Stimulated activated effector memory CD8-positive, alpha-beta T cell treated with anti-CD3 and anti-CD28 coated beads, Interleukin-12 subunit alpha, Interleukin-12 subunit beta, amount 100 ng/mL, for 72 hours (primary cell): ENCODE measurements at regions not wholly inside any gene's neighbourhood (a gene's known extent, or its start where the extent isn't known, plus 50 kb on each side); places are given as distances from the start of the nearest gene placed in this dataset.

Experiments
- ATAC-seq: fragments of 150-1000 bp; cut with Tn5 transposase; 2 replicates; pipeline ENCODE4 v1.10.0; 2021
- DNase-seq, 2 donors: peaks; one replicate each; pipeline ENCODE4 v3.0.0; 2021 to 2022; ENCODE audit warnings: low spot score in 2 of 2
- H3K27ac Mint-ChIP-seq: one replicate; pipeline ENCODE4 v1.8.0; 2022; ENCODE audit warnings: mild to moderate bottlenecking, mixed read lengths
- H3K36me3 Mint-ChIP-seq: one replicate; pipeline ENCODE4 v1.8.0; 2022; ENCODE audit warnings: mild to moderate bottlenecking, mixed read lengths
- H3K4me1 Mint-ChIP-seq: one replicate; pipeline ENCODE4 v1.8.0; 2022; ENCODE audit warnings: mixed read lengths
- H3K4me3 Mint-ChIP-seq: one replicate; pipeline ENCODE4 v1.8.0; 2022; ENCODE audit warnings: mild to moderate bottlenecking, mixed read lengths
- H3K9me3 Mint-ChIP-seq: one replicate; pipeline ENCODE4 v1.8.0; 2022; ENCODE audit warnings: mixed read lengths

DNA sequence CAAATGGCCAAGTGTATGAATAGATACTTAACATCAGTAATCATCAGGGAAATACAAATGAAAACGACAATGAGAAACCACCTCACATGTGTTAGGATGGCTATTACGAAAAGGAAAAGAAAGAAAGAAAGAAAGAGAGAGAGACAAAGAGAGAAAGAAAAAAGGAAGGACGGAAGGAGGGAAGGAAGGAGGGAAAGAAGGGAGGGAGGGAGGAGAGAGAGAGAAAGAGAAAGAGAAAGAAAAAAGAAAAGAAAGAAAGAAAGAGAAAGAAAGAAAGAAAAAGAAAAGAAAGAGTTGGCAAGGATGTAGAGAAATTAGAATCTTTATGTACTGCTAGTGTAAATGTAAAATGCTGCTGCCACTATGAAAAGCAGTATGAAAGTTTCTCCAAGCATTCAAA is 90.7 kb upstream of the DPT start:
- Mint-ChIP-seq H3K27ac (no peak overlapping the region), H3K4me3 (no peak overlapping the region), H3K9me3 (no peaks in the 10 kb centered on the region), H3K36me3 (no peaks in the 10 kb centered on the region), H3K4me1 (peaks cover 27% of the 10 kb centered on the region)
- ATAC-seq, result no peak
- no peak for DNase-seq

DNA sequence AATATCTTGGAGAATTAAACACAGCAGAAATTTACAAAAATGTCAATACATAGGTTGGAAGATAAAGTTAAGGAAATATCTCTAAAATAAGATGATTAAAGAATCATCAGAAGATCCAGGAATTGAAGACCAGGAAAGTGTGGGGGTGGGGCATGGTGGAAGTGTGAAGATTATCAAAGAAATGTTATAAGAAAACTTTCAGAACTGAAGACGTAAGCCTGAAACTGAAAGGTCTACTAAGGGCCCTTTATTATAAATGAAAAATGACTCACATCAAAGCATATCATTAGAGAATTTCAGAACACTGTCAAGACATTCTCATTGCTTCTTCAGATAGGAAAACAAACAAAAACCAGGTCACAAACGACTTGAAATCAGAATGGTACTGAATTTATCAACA is 92.4 kb upstream of the DPT start:
- ATAC-seq (peak; percentile 49), DNase-seq (no peak)
- no peaks in the 10 kb centered on the region for H3K36me3 Mint-ChIP-seq
- no peak overlapping the region for H3K4me3 Mint-ChIP-seq
- H3K27ac Mint-ChIP-seq, result no peak overlapping the region
- no peaks in the 10 kb centered on the region for H3K9me3 Mint-ChIP-seq
- H3K4me1 Mint-ChIP-seq, result peaks cover 30% of the 10 kb centered on the region

- Mint-ChIP-seq H3K27ac (no peak overlapping the region), H3K9me3 (no peaks in the 10 kb centered on the region), H3K36me3 (no peaks in the 10 kb centered on the region), H3K4me3 (no peak overlapping the region), H3K4me1 (peaks cover 30% of the 10 kb centered on the region)
- DNase-seq, result no peak
- no peak for ATAC-seq
Observed at GRCh38 chr1:168822911-168823310, 93.9 kb upstream of the DPT start.

- no peaks in the 10 kb centered on the region for H3K36me3 Mint-ChIP-seq
- H3K4me1 Mint-ChIP-seq, result peaks cover 30% of the 10 kb centered on the region
- DNase-seq, result no peak
- ATAC-seq, result no peak
- H3K27ac Mint-ChIP-seq, result no peak overlapping the region
- no peaks in the 10 kb centered on the region for H3K9me3 Mint-ChIP-seq
- no peak overlapping the region for H3K4me3 Mint-ChIP-seq
Observed at GRCh38 chr1:168823988-168824387, 95.0 kb upstream of the DPT start.

GRCh38 chr1:168824418-168825065 is 95.5 kb upstream of the DPT start:
- DNase-seq, result peak in 1 of 2 donors; percentile 4
- H3K4me1 Mint-ChIP-seq, result peaks cover 30% of the 10 kb centered on the region
- H3K4me3 Mint-ChIP-seq, result no peak overlapping the region
- H3K27ac Mint-ChIP-seq, result no peak overlapping the region
- no peaks in the 10 kb centered on the region for H3K36me3 Mint-ChIP-seq
- peak; percentile 98 for ATAC-seq
- no peaks in the 10 kb centered on the region for H3K9me3 Mint-ChIP-seq

DNA sequence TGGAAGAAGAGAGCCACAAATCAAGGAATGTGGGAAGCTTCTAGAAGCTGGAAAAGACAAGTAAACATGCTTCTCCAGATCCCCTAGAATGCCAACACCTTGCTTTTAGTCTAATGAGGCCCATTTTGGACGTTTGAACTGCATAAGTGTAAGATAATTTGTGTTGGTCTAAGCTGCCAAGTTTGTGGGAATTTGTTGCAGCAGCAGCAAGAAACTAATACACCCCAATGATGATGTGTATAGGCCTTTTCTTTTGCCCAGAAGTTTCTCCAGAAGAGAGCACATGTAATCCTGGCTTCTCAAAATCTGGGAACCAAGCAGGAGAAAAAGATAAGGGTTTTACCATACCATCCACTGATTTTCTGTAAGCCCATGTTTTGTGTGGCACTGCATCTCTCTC is 96.1 kb upstream of the DPT start:
- no peak for DNase-seq
- no peaks in the 10 kb centered on the region for H3K9me3 Mint-ChIP-seq
- H3K4me1 Mint-ChIP-seq, result peaks cover 30% of the 10 kb centered on the region
- H3K4me3 Mint-ChIP-seq, result no peak overlapping the region
- no peak for ATAC-seq
- H3K36me3 Mint-ChIP-seq, result no peaks in the 10 kb centered on the region
- no peak overlapping the region for H3K27ac Mint-ChIP-seq

GRCh38 chr1:168825820-168826219 is 96.8 kb upstream of the DPT start:
- Mint-ChIP-seq H3K9me3 (no peaks in the 10 kb centered on the region), H3K36me3 (no peaks in the 10 kb centered on the region), H3K27ac (no peak overlapping the region), H3K4me1 (peaks cover 29% of the 10 kb centered on the region), H3K4me3 (no peak overlapping the region)
- no peak for ATAC-seq
- no peak for DNase-seq

- Mint-ChIP-seq H3K4me1 (peaks cover 24% of the 10 kb centered on the region), H3K27ac (no peak overlapping the region), H3K9me3 (no peaks in the 10 kb centered on the region), H3K4me3 (no peak overlapping the region), H3K36me3 (no peaks in the 10 kb centered on the region)
- DNase-seq (no peak), ATAC-seq (no peak)
Observed at GRCh38 chr1:168826269-168826668, 97.3 kb upstream of the DPT start.

GRCh38 chr1:168827557-168827956 is 98.6 kb upstream of the DPT start:
- Mint-ChIP-seq H3K4me1 (peaks cover 22% of the 10 kb centered on the region), H3K9me3 (no peaks in the 10 kb centered on the region), H3K36me3 (no peaks in the 10 kb centered on the region), H3K27ac (no peak overlapping the region), H3K4me3 (no peak overlapping the region)
- DNase-seq, result no peak
- ATAC-seq, result no peak

DNA sequence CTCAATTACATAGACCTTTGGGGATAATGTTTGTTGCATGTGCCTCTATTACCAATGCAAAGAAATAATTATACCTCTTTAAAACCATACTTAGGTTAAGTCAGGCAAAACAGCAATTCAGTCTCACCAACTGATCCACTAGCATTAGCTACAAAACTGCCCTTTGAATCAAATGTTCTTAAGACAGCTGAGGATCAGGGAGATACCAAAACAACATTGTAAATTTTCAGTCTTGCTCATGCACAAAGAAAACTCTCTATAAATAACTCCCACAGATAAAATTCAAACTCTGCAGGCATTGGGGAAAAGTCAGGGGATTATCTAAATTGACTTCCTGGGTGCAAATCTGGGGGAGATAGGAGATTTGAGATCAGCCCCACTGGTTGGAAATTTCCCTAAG is 100.9 kb upstream of the DPT start:
- H3K4me1 Mint-ChIP-seq, result peaks cover 20% of the 10 kb centered on the region
- ATAC-seq (no peak), DNase-seq (no peak)
- H3K4me3 Mint-ChIP-seq, result no peak overlapping the region
- no peaks in the 10 kb centered on the region for H3K36me3 Mint-ChIP-seq
- no peak overlapping the region for H3K27ac Mint-ChIP-seq
- no peaks in the 10 kb centered on the region for H3K9me3 Mint-ChIP-seq

DNA sequence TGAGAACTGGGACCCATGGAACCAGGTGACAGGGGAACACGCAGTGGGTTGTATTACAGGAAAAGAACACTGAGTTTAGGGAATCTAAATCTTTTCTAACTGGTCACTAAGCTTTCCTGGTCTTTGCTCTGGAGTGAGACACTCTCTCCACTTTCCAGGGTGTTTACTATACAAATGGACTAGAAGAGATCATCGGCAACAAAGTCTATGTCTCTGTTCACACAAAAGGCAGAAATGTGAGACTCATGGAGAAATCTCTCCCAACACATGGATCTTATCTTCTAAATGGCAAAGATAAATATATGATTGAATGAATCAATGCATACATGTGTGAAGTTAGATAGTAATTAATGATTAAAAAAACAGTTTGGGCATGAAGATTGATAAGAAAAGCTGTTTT is 101.6 kb upstream of the DPT start:
- no peak overlapping the region for H3K27ac Mint-ChIP-seq
- H3K36me3 Mint-ChIP-seq, result no peaks in the 10 kb centered on the region
- ATAC-seq (no peak), DNase-seq (no peak)
- H3K4me3 Mint-ChIP-seq, result no peak overlapping the region
- no peaks in the 10 kb centered on the region for H3K9me3 Mint-ChIP-seq
- H3K4me1 Mint-ChIP-seq, result peaks cover 19% of the 10 kb centered on the region

DNA sequence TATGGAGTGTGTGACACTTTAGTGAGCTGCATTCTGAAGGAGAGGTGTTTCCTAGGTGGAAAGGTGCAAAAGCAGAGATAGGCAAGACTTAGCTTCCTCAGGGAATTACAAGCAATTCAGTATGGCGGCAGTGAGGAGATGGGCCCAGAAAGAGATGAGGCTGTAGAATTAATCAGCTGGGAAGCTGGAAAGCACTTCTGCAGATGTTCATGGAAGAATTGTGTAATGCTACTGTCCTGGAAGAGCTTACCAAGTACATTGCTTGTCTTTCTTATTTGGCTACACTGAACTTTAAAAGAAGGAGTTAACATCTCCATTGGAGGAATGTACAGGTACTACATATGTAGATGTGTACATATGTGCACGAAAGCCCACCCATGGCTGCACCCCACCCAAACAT is 103.7 kb upstream of the DPT start:
- DNase-seq, result no peak
- Mint-ChIP-seq H3K36me3 (no peaks in the 10 kb centered on the region), H3K27ac (no peak overlapping the region), H3K9me3 (no peaks in the 10 kb centered on the region), H3K4me3 (no peak overlapping the region), H3K4me1 (peaks cover 19% of the 10 kb centered on the region)
- no peak for ATAC-seq

DNA sequence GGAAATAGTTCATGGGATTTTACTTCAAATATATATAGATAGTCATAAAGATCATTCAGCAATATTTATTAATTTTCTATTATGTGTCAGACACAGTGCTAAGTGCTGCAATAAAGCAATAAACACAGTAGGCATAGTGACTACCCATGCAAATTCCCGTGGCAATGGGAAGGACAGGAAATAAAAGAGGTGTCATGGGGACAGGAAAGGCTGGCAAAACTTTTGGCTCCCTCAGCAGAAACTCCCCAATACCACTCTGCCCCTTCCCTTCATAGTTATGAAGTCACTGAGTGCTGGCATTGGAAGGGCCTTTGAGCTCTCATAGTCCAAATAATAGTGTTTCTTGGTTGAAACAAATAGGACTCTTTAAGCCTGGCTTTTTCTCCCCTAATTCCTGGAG is 104.4 kb upstream of the DPT start:
- H3K9me3 Mint-ChIP-seq, result no peaks in the 10 kb centered on the region
- DNase-seq (no peak), ATAC-seq (no peak)
- no peaks in the 10 kb centered on the region for H3K36me3 Mint-ChIP-seq
- peak overlapping the region; percentile 63 for H3K27ac Mint-ChIP-seq
- peaks cover 19% of the 10 kb centered on the region for H3K4me1 Mint-ChIP-seq
- H3K4me3 Mint-ChIP-seq, result peak overlapping the region; percentile 21

DNA sequence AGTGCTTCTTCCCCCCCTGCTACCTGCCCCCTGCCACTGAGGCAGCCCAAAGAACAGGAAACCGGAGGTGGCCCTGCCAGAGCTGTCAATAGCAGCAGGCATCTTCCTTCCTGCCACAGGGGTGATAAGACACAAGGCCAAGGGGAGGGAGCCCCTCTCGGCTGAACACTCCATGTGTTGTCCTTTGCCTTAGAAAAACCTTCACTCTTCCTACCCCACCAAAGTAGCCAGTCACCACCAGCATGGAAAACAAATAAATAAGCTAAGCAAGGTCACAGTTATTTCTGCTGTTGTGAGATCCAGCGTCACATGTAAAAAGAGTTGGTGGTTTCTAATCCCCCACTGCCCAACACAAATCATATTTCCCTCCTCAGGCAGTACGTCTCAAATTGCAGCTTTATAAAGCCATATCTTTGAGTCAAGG is 104.8 kb upstream of the DPT start:
- no peaks in the 10 kb centered on the region for H3K36me3 Mint-ChIP-seq
- ATAC-seq, result peak; percentile 64
- no peak for DNase-seq
- H3K9me3 Mint-ChIP-seq, result no peaks in the 10 kb centered on the region
- peak overlapping the region; percentile 21 for H3K4me3 Mint-ChIP-seq
- H3K27ac Mint-ChIP-seq, result peak overlapping the region; percentile 63
- H3K4me1 Mint-ChIP-seq, result peaks cover 19% of the 10 kb centered on the region

GRCh38 chr1:168834225-168834872 is 105.3 kb upstream of the DPT start:
- ATAC-seq (peak; percentile 89), DNase-seq (no peak)
- Mint-ChIP-seq H3K36me3 (no peaks in the 10 kb centered on the region), H3K27ac (peak overlapping the region; percentile 63), H3K9me3 (no peaks in the 10 kb centered on the region), H3K4me3 (peak overlapping the region; percentile 21), H3K4me1 (peaks cover 19% of the 10 kb centered on the region)

DNA sequence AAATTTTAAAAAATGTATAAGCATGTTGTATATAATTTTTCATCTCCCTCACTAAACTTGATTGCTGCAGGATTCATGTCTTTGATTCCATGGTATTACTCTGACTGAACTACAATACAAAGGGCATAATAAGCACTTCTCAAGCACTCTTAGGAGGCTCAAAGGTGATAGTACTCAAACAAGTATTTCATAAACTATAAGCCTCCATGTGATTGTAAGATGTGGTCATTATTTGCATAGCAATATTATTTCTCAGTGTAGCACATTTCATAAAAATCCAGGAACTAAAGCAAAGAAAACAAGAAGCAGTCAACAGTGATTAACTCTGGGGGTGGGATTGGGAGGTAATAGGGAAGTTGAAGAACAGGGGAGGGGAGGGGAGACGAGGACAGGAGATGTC is 106.2 kb upstream of the DPT start:
- ATAC-seq (no peak), DNase-seq (no peak)
- H3K27ac Mint-ChIP-seq, result no peak overlapping the region
- no peaks in the 10 kb centered on the region for H3K9me3 Mint-ChIP-seq
- peaks cover 19% of the 10 kb centered on the region for H3K4me1 Mint-ChIP-seq
- H3K36me3 Mint-ChIP-seq, result no peaks in the 10 kb centered on the region
- no peak overlapping the region for H3K4me3 Mint-ChIP-seq
